ENCODE measurements at regions not wholly inside any gene's neighbourhood (a gene's known extent, or its start where the extent isn't known, plus 50 kb on each side); places are given as distances from the start of the nearest gene placed in this dataset.

DNA sequence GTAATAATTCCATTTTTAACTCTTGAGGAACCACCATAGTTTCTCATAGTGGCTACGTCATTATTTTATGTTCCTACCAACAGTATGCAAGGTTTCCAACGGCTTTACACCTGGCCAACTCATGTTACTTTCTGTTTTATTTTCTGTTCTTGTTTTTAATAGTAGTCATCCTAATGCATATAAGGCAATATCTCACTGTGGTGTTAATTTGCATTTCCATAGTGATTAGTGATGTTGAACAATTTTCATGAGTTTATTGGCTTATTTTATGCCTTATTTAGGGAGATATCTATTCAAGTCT is 465.5 kb upstream of the KLF6 start:
- no peak for TF ChIP-seq EZH2 (IDR thresholded peaks at IDR 0.05; ENCODE audit: borderline replicate concordance)
- TF ChIP-seq, protein P1, sequence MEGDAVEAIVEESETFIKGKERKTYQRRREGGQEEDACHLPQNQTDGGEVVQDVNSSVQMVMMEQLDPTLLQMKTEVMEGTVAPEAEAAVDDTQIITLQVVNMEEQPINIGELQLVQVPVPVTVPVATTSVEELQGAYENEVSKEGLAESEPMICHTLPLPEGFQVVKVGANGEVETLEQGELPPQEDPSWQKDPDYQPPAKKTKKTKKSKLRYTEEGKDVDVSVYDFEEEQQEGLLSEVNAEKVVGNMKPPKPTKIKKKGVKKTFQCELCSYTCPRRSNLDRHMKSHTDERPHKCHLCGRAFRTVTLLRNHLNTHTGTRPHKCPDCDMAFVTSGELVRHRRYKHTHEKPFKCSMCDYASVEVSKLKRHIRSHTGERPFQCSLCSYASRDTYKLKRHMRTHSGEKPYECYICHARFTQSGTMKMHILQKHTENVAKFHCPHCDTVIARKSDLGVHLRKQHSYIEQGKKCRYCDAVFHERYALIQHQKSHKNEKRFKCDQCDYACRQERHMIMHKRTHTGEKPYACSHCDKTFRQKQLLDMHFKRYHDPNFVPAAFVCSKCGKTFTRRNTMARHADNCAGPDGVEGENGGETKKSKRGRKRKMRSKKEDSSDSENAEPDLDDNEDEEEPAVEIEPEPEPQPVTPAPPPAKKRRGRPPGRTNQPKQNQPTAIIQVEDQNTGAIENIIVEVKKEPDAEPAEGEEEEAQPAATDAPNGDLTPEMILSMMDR (IDR thresholded peaks at IDR 0.05; ENCODE audit: poor library complexity) = no peak
